IMR-90 (cell line): ENCODE measurements at regions not wholly inside any gene's neighbourhood (a gene's known extent, or its start where the extent isn't known, plus 50 kb on each side); places are given as distances from the start of the nearest gene placed in this dataset.

ENCODE experiments used
- ATAC-seq: fragments of 200-7000 bp; cut with Tn5 transposase; 2 replicates; pipeline ENCODE4 v1.9.1; 2020; ENCODE audit warnings: low read depth, mild to moderate bottlenecking, moderate library complexity
- BruUV-seq: library from RNA; stranded (reverse); fragments of 400-500 nt; replicated peaks from 2 replicates; lab custom pipeline; 2021; lab: Mats Ljungman, UMichigan
- CTCF ChIA-PET: fragments of 300-600 bp; formaldehyde crosslinking; extraction: SDS; loops from one replicate; lab custom pipeline; 2021; ENCODE audit warnings: antibody characterized with exemption; lab: Yijun Ruan, JAX
- POLR2A ChIA-PET: fragments of 300-600 bp; sonication (Branson Sonifier 250); formaldehyde crosslinking; loops from one replicate; lab custom pipeline; 2022; ENCODE audit warnings: antibody characterized with exemption; ENCODE audit not compliant: unreplicated experiment; lab: Charles Lee
- DNase-seq: peaks from one replicate; pipeline ENCODE4 v3.0.0; 2013
- H2AFZ ChIP-seq: replicated peaks from 2 replicates; pipeline ENCODE3; 2013; ENCODE audit warnings: low read length, mild to moderate bottlenecking; ENCODE audit not compliant: poor library complexity
- H2AK5ac ChIP-seq: 2 replicates; pipeline ENCODE4 v1.6.1; 2013; ENCODE audit warnings: low read depth, low read length, inconsistent platforms
- H2AK9ac ChIP-seq: replicated peaks from 2 replicates; pipeline ENCODE3; 2013; ENCODE audit warnings: mild to moderate bottlenecking, low read depth, low read length, moderate library complexity; ENCODE audit not compliant: poor library complexity
- H2BK120ac ChIP-seq: 2 replicates; pipeline ENCODE4 v1.6.1; 2013; ENCODE audit warnings: low read depth, low read length, inconsistent platforms
- H2BK15ac ChIP-seq: 3 replicates; pipeline ENCODE4 v1.6.1; 2013; ENCODE audit warnings: low read depth, low read length, inconsistent platforms
- H2BK20ac ChIP-seq: 2 replicates; pipeline ENCODE4 v1.6.1; 2013; ENCODE audit warnings: low read depth, mild to moderate bottlenecking, inconsistent platforms, low read length, moderate library complexity
- H2BK5ac ChIP-seq: 2 replicates; pipeline ENCODE4 v1.6.1; 2013; ENCODE audit warnings: mild to moderate bottlenecking, low read depth, low read length, inconsistent platforms; ENCODE audit not compliant: poor library complexity, severe bottlenecking
- H3K14ac ChIP-seq: replicated peaks from 2 replicates; pipeline ENCODE4 v1.6.1; 2013; ENCODE audit warnings: low read depth, low read length, inconsistent platforms
- H3K18ac ChIP-seq: 2 replicates; pipeline ENCODE4 v1.6.1; 2013; ENCODE audit warnings: low read depth, low read length, control low read depth
- H3K23ac ChIP-seq: 2 replicates; pipeline ENCODE4 v1.6.1; 2013; ENCODE audit warnings: low read depth, low read length, inconsistent platforms
- H3K27ac ChIP-seq: 2 replicates; pipeline ENCODE4 v1.5.1; 2013; ENCODE audit warnings: mild to moderate bottlenecking, control low read depth, low read length; ENCODE audit not compliant: insufficient read depth
- H3K27me3 ChIP-seq: 2 replicates; pipeline ENCODE4 v1.6.1; 2013; ENCODE audit warnings: low read length; ENCODE audit not compliant: control insufficient read depth, insufficient read depth
- H3K36me3 ChIP-seq: 2 replicates; pipeline ENCODE4 v1.6.1; 2013; ENCODE audit warnings: low read length, mixed read lengths; ENCODE audit not compliant: control insufficient read depth, insufficient read depth
- H3K4ac ChIP-seq: 2 replicates; pipeline ENCODE4 v1.6.1; 2013; ENCODE audit warnings: low read depth, low read length, inconsistent platforms
- H3K4me1 ChIP-seq: 2 replicates; pipeline ENCODE4 v1.6.1; 2013; ENCODE audit warnings: low read length, mixed read lengths; ENCODE audit not compliant: control insufficient read depth, insufficient read depth
- H3K4me2 ChIP-seq: 2 replicates; pipeline ENCODE4 v1.6.1; 2013; ENCODE audit warnings: low read depth, mild to moderate bottlenecking, control low read depth, low read length, moderate library complexity
- H3K4me3 ChIP-seq: 2 replicates; pipeline ENCODE4 v1.5.1; 2013; ENCODE audit warnings: low read depth, mild to moderate bottlenecking, control low read depth, low read length, moderate library complexity; ENCODE audit not compliant: insufficient read depth
- H3K56ac ChIP-seq: 2 replicates; pipeline ENCODE4 v1.6.1; 2013; ENCODE audit warnings: low read length, inconsistent platforms; ENCODE audit not compliant: insufficient read depth; ENCODE audit errors: extremely low read depth
- H3K79me1 ChIP-seq, 2 experiments: 2 replicates each; pipeline ENCODE4 v1.6.1; 2013; ENCODE audit warnings: low read length in 2 of 2, inconsistent platforms in 1 of 2, low read depth in 1 of 2
- H3K9ac ChIP-seq: 2 replicates; pipeline ENCODE4 v1.6.1; 2013; ENCODE audit warnings: low read depth, low read length, control low read depth
- H3K9me1 ChIP-seq: 2 replicates; pipeline ENCODE4 v1.6.1; 2013; ENCODE audit warnings: low read length, inconsistent platforms; ENCODE audit not compliant: insufficient read depth
- H3K9me3 ChIP-seq: 2 replicates; pipeline ENCODE4 v1.6.1; 2013; ENCODE audit warnings: low read length; ENCODE audit not compliant: control insufficient read depth, insufficient read depth
- H4K20me1 ChIP-seq: 2 replicates; pipeline ENCODE4 v1.6.1; 2013; ENCODE audit warnings: low read length, inconsistent platforms; ENCODE audit not compliant: insufficient read depth
- H4K5ac ChIP-seq: 2 replicates; pipeline ENCODE4 v1.6.1; 2013; ENCODE audit warnings: mild to moderate bottlenecking, low read depth, low read length, control low read depth
- H4K8ac ChIP-seq, 2 experiments: 2 replicates each; pipeline ENCODE4 v1.6.1; 2013; ENCODE audit warnings: low read depth in 2 of 2, low read length in 2 of 2, control low read depth in 1 of 2, inconsistent platforms in 1 of 2
- H4K91ac ChIP-seq: 2 replicates; pipeline ENCODE4 v1.6.1; 2013; ENCODE audit warnings: low read depth, low read length, inconsistent platforms; ENCODE audit not compliant: insufficient read depth
- BHLHE40 ChIP-seq: fragments of 150-350 bp; IDR thresholded peaks from 2 replicates; pipeline ENCODE4 v1.6.1; 2016; ENCODE audit warnings: mild to moderate bottlenecking, low read depth, low read length
- CEBPB ChIP-seq: IDR thresholded peaks from 2 replicates; pipeline ENCODE4 v1.6.1; 2012; ENCODE audit warnings: low read depth, low read length, improper control_type of control experiment
- CHD1 ChIP-seq: IDR thresholded peaks from 2 replicates; pipeline ENCODE4 v1.6.1; 2012; ENCODE audit warnings: low read depth, low read length, improper control_type of control experiment
- CTCF ChIP-seq: conservative IDR thresholded peaks from 2 replicates; pipeline ENCODE4 v1.5.1; 2012; ENCODE audit warnings: mild to moderate bottlenecking, low read depth, low read length, improper control_type of control experiment
- ELK1 ChIP-seq: fragments of 150-350 bp; IDR thresholded peaks from 2 replicates; pipeline ENCODE4 v1.6.1; 2016; ENCODE audit warnings: low read depth, mild to moderate bottlenecking, low read length, moderate library complexity, borderline replicate concordance
- FOS ChIP-seq: fragments of 150-350 bp; IDR thresholded peaks from 2 replicates; pipeline ENCODE4 v1.6.1; 2016; ENCODE audit warnings: low read depth, low read length
- MAFK ChIP-seq: IDR thresholded peaks from 2 replicates; pipeline ENCODE4 v1.6.1; 2012; ENCODE audit warnings: low read depth, low read length, improper control_type of control experiment
- MXI1 ChIP-seq: IDR thresholded peaks from 2 replicates; pipeline ENCODE4 v1.6.1; 2012; ENCODE audit warnings: low read depth, mild to moderate bottlenecking, low read length, moderate library complexity, borderline replicate concordance
- NFE2L2 ChIP-seq: fragments of 150-350 bp; IDR thresholded peaks from 2 replicates; pipeline ENCODE4 v1.6.1; 2016; ENCODE audit warnings: low read depth, mild to moderate bottlenecking, low read length
- RAD21 ChIP-seq: IDR thresholded peaks from 2 replicates; pipeline ENCODE4 v1.6.1; 2012; ENCODE audit warnings: low read length, improper control_type of control experiment
- RCOR1 ChIP-seq: IDR thresholded peaks from 2 replicates; pipeline ENCODE4 v1.6.1; 2012; ENCODE audit warnings: mild to moderate bottlenecking, low read length, improper control_type of control experiment; ENCODE audit not compliant: insufficient replicate concordance
- RFX5 ChIP-seq: IDR thresholded peaks from 2 replicates; pipeline ENCODE4 v1.8.0; 2012; ENCODE audit warnings: low read depth, mild to moderate bottlenecking, low read length, moderate library complexity
- SMC3 ChIP-seq: fragments of 150-350 bp; IDR thresholded peaks from 2 replicates; pipeline ENCODE4 v1.6.1; 2016; ENCODE audit warnings: low read depth, mild to moderate bottlenecking, antibody characterized with exemption, low read length, moderate library complexity
- WGBS, 2 experiments: methylation state at CpG; one replicate each; pipeline versions ENCODE4 v1.1.5 to v1.1.7; 2013; ENCODE audit warnings: missing lambda C conversion rate in 2 of 2; ENCODE audit not compliant: insufficient read length in 1 of 2; ENCODE audit errors: extremely low coverage in 2 of 2; 5-methylcytosine and 5-hydroxymethylcytosine counted together
- dilution Hi-C: fragments of 300-500 bp; cut with HindIII; formaldehyde crosslinking; loops from one replicate; pipeline ENCODE4 v1.14.3; 2018; ENCODE audit warnings: low sequenced_read_pairs; ENCODE audit not compliant: unreplicated experiment
- in situ Hi-C: fragments of 300-500 bp; cut with MboI; formaldehyde crosslinking; loops from 3 replicates; pipeline ENCODE4 v1.14.3; 2019; ENCODE audit warnings: low sequenced_read_pairs, inconsistent platforms, mixed read lengths
- intact Hi-C: fragments of 100-400 bp; cut with micrococcal nuclease; formaldehyde crosslinking; loops from 2 replicates; pipeline ENCODE4 v1.10.0; 2022
- TF ChIP-seq, protein P1 (sequence below): fragments of 150-350 bp; IDR thresholded peaks from 2 replicates; pipeline ENCODE4 v1.6.1; 2017; ENCODE audit warnings: mild to moderate bottlenecking, antibody characterized with exemption, low read length, low read depth

DNA sequence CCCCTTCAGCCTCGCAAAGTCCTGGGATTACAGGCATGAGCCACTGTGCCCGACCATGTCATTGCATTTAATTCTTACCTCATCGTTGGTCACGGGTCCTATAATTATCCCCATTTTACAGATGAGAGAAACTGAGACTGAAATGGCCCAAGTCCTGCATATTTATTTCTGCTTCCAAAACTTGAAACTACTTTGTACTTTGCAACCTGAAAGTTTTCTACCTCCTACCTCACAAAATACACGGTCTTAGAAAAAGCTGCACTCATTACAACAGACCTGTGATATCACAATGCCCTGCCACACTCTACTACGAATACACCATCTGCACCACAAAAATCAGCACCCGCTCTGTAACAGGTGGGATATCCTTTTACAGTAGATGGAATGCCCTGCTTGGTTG is 189.1 kb downstream of the ADAMTS15 start:
- intact Hi-C loops = loop anchor here (5.0 kb wide), 2 partner anchors 160 to 190 kb away; no protein-coding TSS in a partner anchor
- H3K27me3 ChIP-seq = no peaks in the 10 kb centered on the region
- no peak overlapping the region for H2BK15ac ChIP-seq
- no peak overlapping the region for H3K4me3 ChIP-seq
- POLR2A ChIA-PET = no interaction called here
- H2BK120ac ChIP-seq = peak overlapping the region; percentile 4; the same call in 1 of the 2 replicates
- no peak overlapping the region for H3K14ac ChIP-seq
- dilution Hi-C loops = no loop called here
- no peak overlapping the region for H3K4me2 ChIP-seq
- no peak overlapping the region for H3K23ac ChIP-seq
- ATAC-seq = no peak
- H3K36me3 ChIP-seq = no peaks in the 10 kb centered on the region
- in situ Hi-C loops = no loop called here
- 0 out of 2 replicates have a peak overlapping the region, but pooled peaks have one; percentile 1 for H2BK20ac ChIP-seq
- H3K56ac ChIP-seq = no peak overlapping the region
- CTCF ChIA-PET = interaction anchor here (1.9 kb wide), 1 partner anchor 14 kb away, joined by 5 read pairs; no protein-coding TSS in a partner anchor
- 0 out of 2 replicates have a peak overlapping the region, but pooled peaks have one; percentile 35 for H4K91ac ChIP-seq
- H4K5ac ChIP-seq = no peak overlapping the region
- BruUV-seq = no TSS peak
- no peak overlapping the region for H3K9ac ChIP-seq
- DNase-seq = no peak
- H3K79me1 ChIP-seq = no peaks in the 10 kb centered on the region
- no peaks in the 10 kb centered on the region for H4K20me1 ChIP-seq
- H3K27ac ChIP-seq = peak overlapping the region; percentile 28; the same call in 1 of the 2 replicates
- H2AFZ ChIP-seq = no peak overlapping the region
- no peaks in the 10 kb centered on the region for H3K9me3 ChIP-seq
- peak overlapping the region; percentile 7 for H2BK5ac ChIP-seq
- H2AK9ac ChIP-seq = no peak overlapping the region
- peaks cover 29% of the 10 kb centered on the region for H3K9me1 ChIP-seq
- TF ChIP-seq RCOR1 = no peak
- TF ChIP-seq MXI1 = no peak
- TF ChIP-seq MAFK = no peak
- TF ChIP-seq RFX5 = no peak
- no peak for TF ChIP-seq CTCF
- TF ChIP-seq, protein P1, sequence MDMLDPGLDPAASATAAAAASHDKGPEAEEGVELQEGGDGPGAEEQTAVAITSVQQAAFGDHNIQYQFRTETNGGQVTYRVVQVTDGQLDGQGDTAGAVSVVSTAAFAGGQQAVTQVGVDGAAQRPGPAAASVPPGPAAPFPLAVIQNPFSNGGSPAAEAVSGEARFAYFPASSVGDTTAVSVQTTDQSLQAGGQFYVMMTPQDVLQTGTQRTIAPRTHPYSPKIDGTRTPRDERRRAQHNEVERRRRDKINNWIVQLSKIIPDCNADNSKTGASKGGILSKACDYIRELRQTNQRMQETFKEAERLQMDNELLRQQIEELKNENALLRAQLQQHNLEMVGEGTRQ = no peak
- no peak for TF ChIP-seq BHLHE40
- no peak for TF ChIP-seq SMC3
- no peak for TF ChIP-seq RAD21
- TF ChIP-seq NFE2L2 = no peak
- TF ChIP-seq ELK1 = no peak
- TF ChIP-seq FOS = no peak
- TF ChIP-seq CHD1 = no peak
- TF ChIP-seq CEBPB = no peak
- WGBS, 2 experiments = 76% methylated on average over 7 of the region's 7 CpGs; no CpG with 5 or more reads in 1 of the 2 experiments
- H2AK5ac ChIP-seq = 0 out of 2 replicates have a peak overlapping the region, but pooled peaks have one; percentile 12
- H4K8ac ChIP-seq = no peak overlapping the region
- H3K4me1 ChIP-seq = peaks cover 30% of the 10 kb centered on the region
- H3K4ac ChIP-seq = peak overlapping the region; percentile 55; the same call in 1 of the 2 replicates
- H3K18ac ChIP-seq = peak overlapping the region; percentile 54
